SK-N-SH treated with all-trans-retinoic acid at 6 μM for 48 hours (cell line): ENCODE measurements at regions not wholly inside any gene's neighbourhood (a gene's known extent, or its start where the extent isn't known, plus 50 kb on each side); places are given as distances from the start of the nearest gene placed in this dataset.

Experiments used
- ATAC-seq: fragments of 200-7000 bp; cut with Tn5 transposase; 3 replicates; pipeline ENCODE4 v1.9.1; 2020; ENCODE audit warnings: mild to moderate bottlenecking, moderate library complexity
- BACH2 ChIP-seq: fragments of 250-450 bp; sonication (Bioruptor Pico); IDR thresholded peaks from 2 replicates; pipeline ENCODE4 v1.9.0; 2021; ENCODE audit warnings: mild to moderate bottlenecking, borderline replicate concordance
- CSDC2 ChIP-seq: fragments of 250-450 bp; sonication (Bioruptor Pico); IDR thresholded peaks from 2 replicates; pipeline ENCODE4 v1.5.0; 2020; ENCODE audit warnings: mild to moderate bottlenecking, moderate library complexity
- ESRRG ChIP-seq: fragments of 250-450 bp; sonication (Bioruptor Pico); IDR thresholded peaks from 2 replicates; pipeline ENCODE4 v1.6.1; 2021; ENCODE audit warnings: mild to moderate bottlenecking
- GLIS3 ChIP-seq: fragments of 250-450 bp; sonication (Bioruptor Pico); IDR thresholded peaks from 2 replicates; pipeline ENCODE4 v1.5.0; 2020; ENCODE audit warnings: mild to moderate bottlenecking, moderate library complexity
- ISL1 ChIP-seq: fragments of 250-450 bp; sonication (Bioruptor Pico); IDR thresholded peaks from 2 replicates; pipeline ENCODE4 v2.1.2; 2022; ENCODE audit warnings: mild to moderate bottlenecking, moderate library complexity
- PPARA ChIP-seq: fragments of 250-450 bp; sonication (Bioruptor Pico); IDR thresholded peaks from 2 replicates; pipeline ENCODE4 v1.5.0; 2020; ENCODE audit warnings: mild to moderate bottlenecking, borderline replicate concordance
- RARB ChIP-seq: fragments of 250-450 bp; sonication (Bioruptor Pico); IDR thresholded peaks from 2 replicates; pipeline ENCODE4 v1.8.0; 2021; ENCODE audit warnings: mild to moderate bottlenecking, moderate library complexity
- SNAI2 ChIP-seq: fragments of 250-450 bp; sonication (Bioruptor Pico); IDR thresholded peaks from 2 replicates; pipeline ENCODE4 v1.5.0; 2020; ENCODE audit warnings: mild to moderate bottlenecking, moderate library complexity
- TOX ChIP-seq: fragments of 250-450 bp; sonication (Bioruptor Pico); IDR thresholded peaks from 2 replicates; pipeline ENCODE4 v1.8.0; 2021; ENCODE audit warnings: mild to moderate bottlenecking, moderate library complexity, borderline replicate concordance
- ZC3H10 ChIP-seq: fragments of 250-450 bp; sonication (Bioruptor Pico); IDR thresholded peaks from 2 replicates; pipeline ENCODE4 v1.5.1; 2021; ENCODE audit warnings: mild to moderate bottlenecking, moderate library complexity
- ZFP3 ChIP-seq: fragments of 250-450 bp; sonication (Bioruptor Pico); IDR thresholded peaks from 2 replicates; pipeline ENCODE4 v1.5.0; 2020; ENCODE audit warnings: mild to moderate bottlenecking, moderate library complexity
- ZNF565 ChIP-seq: fragments of 450-650 bp; formaldehyde crosslinking; conservative IDR thresholded peaks from 2 replicates; pipeline ENCODE4 v1.5.0; 2020; ENCODE audit warnings: low read depth, mild to moderate bottlenecking, moderate library complexity
- ZNF70 ChIP-seq: fragments of 450-650 bp; formaldehyde crosslinking; IDR thresholded peaks from 2 replicates; pipeline ENCODE4 v1.5.0; 2020; ENCODE audit warnings: mild to moderate bottlenecking, moderate library complexity
- TF ChIP-seq, protein P1 (sequence below): fragments of 250-450 bp; sonication (Bioruptor Pico); IDR thresholded peaks from 2 replicates; pipeline ENCODE4 v1.8.0; 2020; ENCODE audit warnings: mild to moderate bottlenecking, moderate library complexity, borderline replicate concordance
- TF ChIP-seq, protein P2 (sequence below): fragments of 250-450 bp; sonication (Bioruptor Pico); IDR thresholded peaks from 2 replicates; pipeline ENCODE4 v1.8.0; 2021; ENCODE audit warnings: low read depth, mild to moderate bottlenecking, moderate library complexity, borderline replicate concordance
- TF ChIP-seq, protein P3 (sequence below): fragments of 250-450 bp; sonication (Bioruptor Pico); IDR thresholded peaks from 2 replicates; pipeline ENCODE4 v1.5.1; 2020; ENCODE audit warnings: low read depth, mild to moderate bottlenecking, moderate library complexity
- TF ChIP-seq, protein P4 (sequence below): fragments of 250-450 bp; sonication (Bioruptor Pico); IDR thresholded peaks from 2 replicates; pipeline ENCODE4 v1.5.0; 2020; ENCODE audit warnings: mild to moderate bottlenecking, moderate library complexity
- TF ChIP-seq, protein P5 (sequence below): fragments of 250-450 bp; sonication (Bioruptor Pico); IDR thresholded peaks from 2 replicates; pipeline ENCODE4 v1.5.1; 2021; ENCODE audit warnings: mild to moderate bottlenecking, moderate library complexity

DNA sequence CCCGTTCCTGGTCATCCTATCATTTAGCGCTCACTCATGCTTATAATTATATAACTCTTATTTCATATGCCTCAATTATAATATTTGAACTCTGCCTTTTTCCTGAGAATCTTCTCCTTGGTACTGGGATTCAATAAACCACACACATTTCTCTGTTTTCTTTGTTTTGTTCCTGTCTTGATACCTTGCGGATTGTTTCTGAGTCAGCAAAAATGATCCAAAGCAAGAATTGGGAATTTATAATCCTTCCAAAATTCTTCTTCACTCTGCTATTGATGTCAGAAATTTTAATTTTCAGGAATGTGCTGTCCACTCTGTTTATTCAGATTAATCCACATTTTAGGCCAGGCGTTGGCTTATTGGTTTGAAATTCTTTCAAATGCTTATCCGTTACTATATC lies 886.0 kb downstream of the SUCLG1 start:
- ATAC-seq, result no peak
- TF ChIP-seq ZNF70 (CRISPR knock-in tag), result no peak
- TF ChIP-seq, protein P1, sequence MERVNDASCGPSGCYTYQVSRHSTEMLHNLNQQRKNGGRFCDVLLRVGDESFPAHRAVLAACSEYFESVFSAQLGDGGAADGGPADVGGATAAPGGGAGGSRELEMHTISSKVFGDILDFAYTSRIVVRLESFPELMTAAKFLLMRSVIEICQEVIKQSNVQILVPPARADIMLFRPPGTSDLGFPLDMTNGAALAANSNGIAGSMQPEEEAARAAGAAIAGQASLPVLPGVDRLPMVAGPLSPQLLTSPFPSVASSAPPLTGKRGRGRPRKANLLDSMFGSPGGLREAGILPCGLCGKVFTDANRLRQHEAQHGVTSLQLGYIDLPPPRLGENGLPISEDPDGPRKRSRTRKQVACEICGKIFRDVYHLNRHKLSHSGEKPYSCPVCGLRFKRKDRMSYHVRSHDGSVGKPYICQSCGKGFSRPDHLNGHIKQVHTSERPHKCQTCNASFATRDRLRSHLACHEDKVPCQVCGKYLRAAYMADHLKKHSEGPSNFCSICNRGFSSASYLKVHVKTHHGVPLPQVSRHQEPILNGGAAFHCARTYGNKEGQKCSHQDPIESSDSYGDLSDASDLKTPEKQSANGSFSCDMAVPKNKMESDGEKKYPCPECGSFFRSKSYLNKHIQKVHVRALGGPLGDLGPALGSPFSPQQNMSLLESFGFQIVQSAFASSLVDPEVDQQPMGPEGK (CRISPR knock-in tag), result no peak
- no peak for TF ChIP-seq GLIS3 (CRISPR knock-in tag)
- TF ChIP-seq, protein P2, sequence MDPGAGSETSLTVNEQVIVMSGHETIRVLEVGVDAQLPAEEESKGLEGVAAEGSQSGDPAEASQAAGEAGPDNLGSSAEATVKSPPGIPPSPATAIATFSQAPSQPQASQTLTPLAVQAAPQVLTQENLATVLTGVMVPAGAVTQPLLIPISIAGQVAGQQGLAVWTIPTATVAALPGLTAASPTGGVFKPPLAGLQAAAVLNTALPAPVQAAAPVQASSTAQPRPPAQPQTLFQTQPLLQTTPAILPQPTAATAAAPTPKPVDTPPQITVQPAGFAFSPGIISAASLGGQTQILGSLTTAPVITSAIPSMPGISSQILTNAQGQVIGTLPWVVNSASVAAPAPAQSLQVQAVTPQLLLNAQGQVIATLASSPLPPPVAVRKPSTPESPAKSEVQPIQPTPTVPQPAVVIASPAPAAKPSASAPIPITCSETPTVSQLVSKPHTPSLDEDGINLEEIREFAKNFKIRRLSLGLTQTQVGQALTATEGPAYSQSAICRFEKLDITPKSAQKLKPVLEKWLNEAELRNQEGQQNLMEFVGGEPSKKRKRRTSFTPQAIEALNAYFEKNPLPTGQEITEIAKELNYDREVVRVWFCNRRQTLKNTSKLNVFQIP, result no peak
- TF ChIP-seq, protein P3, sequence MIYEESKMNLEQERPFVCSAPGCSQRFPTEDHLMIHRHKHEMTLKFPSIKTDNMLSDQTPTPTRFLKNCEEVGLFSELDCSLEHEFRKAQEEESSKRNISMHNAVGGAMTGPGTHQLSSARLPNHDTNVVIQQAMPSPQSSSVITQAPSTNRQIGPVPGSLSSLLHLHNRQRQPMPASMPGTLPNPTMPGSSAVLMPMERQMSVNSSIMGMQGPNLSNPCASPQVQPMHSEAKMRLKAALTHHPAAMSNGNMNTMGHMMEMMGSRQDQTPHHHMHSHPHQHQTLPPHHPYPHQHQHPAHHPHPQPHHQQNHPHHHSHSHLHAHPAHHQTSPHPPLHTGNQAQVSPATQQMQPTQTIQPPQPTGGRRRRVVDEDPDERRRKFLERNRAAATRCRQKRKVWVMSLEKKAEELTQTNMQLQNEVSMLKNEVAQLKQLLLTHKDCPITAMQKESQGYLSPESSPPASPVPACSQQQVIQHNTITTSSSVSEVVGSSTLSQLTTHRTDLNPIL (CRISPR knock-in tag), result no peak
- no peak for TF ChIP-seq CSDC2 (CRISPR knock-in tag)
- TF ChIP-seq BACH2, result no peak
- TF ChIP-seq ZC3H10, result no peak
- no peak for TF ChIP-seq ZNF565 (CRISPR knock-in tag)

DNA sequence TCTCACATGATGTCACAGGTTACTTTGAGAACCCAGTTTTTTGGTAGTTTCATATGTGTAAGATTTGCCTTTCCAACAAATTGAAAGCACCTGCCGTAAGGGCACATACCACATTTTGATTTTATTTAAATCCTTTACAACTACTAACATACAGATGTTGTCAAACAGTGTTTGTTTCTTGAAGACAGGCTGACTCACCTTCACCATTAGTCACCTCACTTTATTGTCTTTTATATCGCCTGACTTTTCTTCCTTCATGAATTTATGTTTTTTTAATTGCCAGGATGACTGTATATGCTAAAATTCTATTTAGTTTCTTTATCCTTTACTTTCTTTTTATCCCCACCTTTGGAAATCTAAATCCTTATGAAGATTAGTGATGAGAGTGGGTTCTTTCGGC lies 886.7 kb downstream of the SUCLG1 start:
- no peak for ATAC-seq
- no peak for TF ChIP-seq SNAI2 (CRISPR knock-in tag)
- TF ChIP-seq, protein P4, sequence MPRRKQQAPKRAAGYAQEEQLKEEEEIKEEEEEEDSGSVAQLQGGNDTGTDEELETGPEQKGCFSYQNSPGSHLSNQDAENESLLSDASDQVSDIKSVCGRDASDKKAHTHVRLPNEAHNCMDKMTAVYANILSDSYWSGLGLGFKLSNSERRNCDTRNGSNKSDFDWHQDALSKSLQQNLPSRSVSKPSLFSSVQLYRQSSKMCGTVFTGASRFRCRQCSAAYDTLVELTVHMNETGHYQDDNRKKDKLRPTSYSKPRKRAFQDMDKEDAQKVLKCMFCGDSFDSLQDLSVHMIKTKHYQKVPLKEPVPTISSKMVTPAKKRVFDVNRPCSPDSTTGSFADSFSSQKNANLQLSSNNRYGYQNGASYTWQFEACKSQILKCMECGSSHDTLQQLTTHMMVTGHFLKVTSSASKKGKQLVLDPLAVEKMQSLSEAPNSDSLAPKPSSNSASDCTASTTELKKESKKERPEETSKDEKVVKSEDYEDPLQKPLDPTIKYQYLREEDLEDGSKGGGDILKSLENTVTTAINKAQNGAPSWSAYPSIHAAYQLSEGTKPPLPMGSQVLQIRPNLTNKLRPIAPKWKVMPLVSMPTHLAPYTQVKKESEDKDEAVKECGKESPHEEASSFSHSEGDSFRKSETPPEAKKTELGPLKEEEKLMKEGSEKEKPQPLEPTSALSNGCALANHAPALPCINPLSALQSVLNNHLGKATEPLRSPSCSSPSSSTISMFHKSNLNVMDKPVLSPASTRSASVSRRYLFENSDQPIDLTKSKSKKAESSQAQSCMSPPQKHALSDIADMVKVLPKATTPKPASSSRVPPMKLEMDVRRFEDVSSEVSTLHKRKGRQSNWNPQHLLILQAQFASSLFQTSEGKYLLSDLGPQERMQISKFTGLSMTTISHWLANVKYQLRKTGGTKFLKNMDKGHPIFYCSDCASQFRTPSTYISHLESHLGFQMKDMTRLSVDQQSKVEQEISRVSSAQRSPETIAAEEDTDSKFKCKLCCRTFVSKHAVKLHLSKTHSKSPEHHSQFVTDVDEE, result no peak
- no peak for TF ChIP-seq ESRRG
- no peak for TF ChIP-seq PPARA
- no peak for TF ChIP-seq BACH2
- no peak for TF ChIP-seq ISL1

DNA sequence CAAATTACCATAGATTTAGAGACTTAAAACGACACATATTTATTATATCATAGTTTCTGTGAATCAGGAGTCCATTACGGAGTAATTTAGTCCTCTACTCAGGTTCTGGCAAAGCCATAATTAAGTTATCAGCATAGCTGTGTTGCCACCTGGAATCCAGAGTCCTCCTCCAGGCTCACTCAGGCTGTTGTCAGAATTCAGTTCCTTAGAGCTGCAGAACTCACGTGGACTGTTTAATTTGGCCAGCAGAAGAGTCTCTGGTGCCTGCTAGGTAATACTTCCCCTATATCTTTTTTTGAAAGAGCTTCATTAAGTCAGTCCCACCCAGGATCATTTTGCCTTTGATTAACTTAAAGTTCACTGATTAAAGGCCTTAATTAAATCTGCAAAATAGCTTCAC lies 891.5 kb downstream of the SUCLG1 start:
- ATAC-seq, result no peak
- TF ChIP-seq ISL1 (peak; percentile 34; the same call in 1 of the 2 replicates), ESRRG (no peak)

DNA sequence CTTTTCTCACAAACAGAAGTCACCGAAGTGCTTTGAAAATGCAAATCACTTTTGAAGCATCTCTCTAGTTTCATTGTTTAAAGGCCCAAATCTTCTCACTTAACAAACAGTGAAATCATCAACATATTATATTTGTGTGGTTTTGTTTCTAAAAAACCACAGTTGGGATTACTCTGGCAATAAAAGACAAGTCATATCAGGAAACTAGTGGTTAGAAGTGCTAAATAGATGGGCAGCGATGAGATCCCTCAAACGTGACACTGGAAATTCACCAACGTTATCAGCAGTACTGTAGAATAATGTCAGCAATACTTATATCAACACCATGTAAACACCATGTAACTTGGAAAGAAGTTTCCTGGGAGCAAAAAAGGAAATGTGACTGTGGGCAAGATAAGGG lies 893.5 kb downstream of the SUCLG1 start:
- ATAC-seq, result no peak
- TF ChIP-seq CSDC2 (CRISPR knock-in tag) (no peak), RARB (CRISPR knock-in tag) (no peak), BACH2 (no peak), TOX (CRISPR knock-in tag) (no peak), ZFP3 (CRISPR knock-in tag) (no peak), ZNF70 (CRISPR knock-in tag) (no peak), ZNF565 (CRISPR knock-in tag) (no peak), ZC3H10 (no peak)
- TF ChIP-seq, protein P1 (CRISPR knock-in tag), result no peak
- TF ChIP-seq, protein P5, sequence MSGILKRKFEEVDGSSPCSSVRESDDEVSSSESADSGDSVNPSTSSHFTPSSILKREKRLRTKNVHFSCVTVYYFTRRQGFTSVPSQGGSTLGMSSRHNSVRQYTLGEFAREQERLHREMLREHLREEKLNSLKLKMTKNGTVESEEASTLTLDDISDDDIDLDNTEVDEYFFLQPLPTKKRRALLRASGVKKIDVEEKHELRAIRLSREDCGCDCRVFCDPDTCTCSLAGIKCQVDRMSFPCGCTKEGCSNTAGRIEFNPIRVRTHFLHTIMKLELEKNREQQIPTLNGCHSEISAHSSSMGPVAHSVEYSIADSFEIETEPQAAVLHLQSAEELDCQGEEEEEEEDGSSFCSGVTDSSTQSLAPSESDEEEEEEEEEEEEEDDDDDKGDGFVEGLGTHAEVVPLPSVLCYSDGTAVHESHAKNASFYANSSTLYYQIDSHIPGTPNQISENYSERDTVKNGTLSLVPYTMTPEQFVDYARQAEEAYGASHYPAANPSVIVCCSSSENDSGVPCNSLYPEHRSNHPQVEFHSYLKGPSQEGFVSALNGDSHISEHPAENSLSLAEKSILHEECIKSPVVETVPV (CRISPR knock-in tag), result no peak
- TF ChIP-seq, protein P4, result no peak
- TF ChIP-seq, protein P2, result no peak
- TF ChIP-seq, protein P3 (CRISPR knock-in tag), result no peak
